Endothelial cell of umbilical vein (primary cell): ENCODE measurements at regions not wholly inside any gene's neighbourhood (a gene's known extent, or its start where the extent isn't known, plus 50 kb on each side); places are given as distances from the start of the nearest gene placed in this dataset.

Source experiments
- BruUV-seq: library from RNA; stranded (reverse); fragments of 400-500 nt; replicated peaks from 2 replicates; lab custom pipeline; 2021; lab: Mats Ljungman, UMichigan
- CTCF ChIA-PET: fragments of 300-600, 350-600 bp; sonication (Branson Sonifier 250); formaldehyde crosslinking; loops from one replicate; lab custom pipeline; 2021; ENCODE audit warnings: antibody characterized with exemption, inconsistent platforms; lab: Charles Lee
- POLR2A ChIA-PET: fragments of 300-600, 350-600 bp; sonication (Branson Sonifier 250); formaldehyde crosslinking; loops from one replicate; lab custom pipeline; 2021; ENCODE audit warnings: antibody characterized with exemption, inconsistent platforms; lab: Charles Lee
- DNase-seq: peaks from one replicate; pipeline ENCODE4 v3.0.0-alpha.2; 2011; ENCODE audit warnings: low read depth, low spot score
- FAIRE-seq: peaks from 2 replicates; lab custom pipeline; 2011; peaks lifted over from hg19 to GRCh38; lab: Jason Lieb, UNC
- H2AFZ ChIP-seq: 2 replicates; pipeline ENCODE4 v1.6.0; 2012; ENCODE audit warnings: low read depth, low read length, control low read depth, inconsistent platforms
- H3K27ac ChIP-seq: 2 replicates; pipeline ENCODE4 v1.5.1; 2011; ENCODE audit warnings: low read depth, mild to moderate bottlenecking, control low read depth, low read length, moderate library complexity; ENCODE audit not compliant: insufficient read depth
- H3K27me3 ChIP-seq, 2 experiments: 2 replicates each; pipeline versions ENCODE4 v1.6.0 to v1.6.1; 2011; ENCODE audit warnings: low read length in 2 of 2, mixed read lengths in 1 of 2; ENCODE audit not compliant: control insufficient read depth in 2 of 2, insufficient read depth in 2 of 2
- H3K36me3 ChIP-seq, 2 experiments: 2 replicates in 1 of 2; 3 replicates in 1 of 2; pipeline ENCODE4 v1.5.1; 2011; ENCODE audit warnings: low read length in 2 of 2, mild to moderate bottlenecking in 1 of 2, moderate library complexity in 1 of 2; ENCODE audit not compliant: control insufficient read depth in 2 of 2, insufficient read depth in 2 of 2; ENCODE audit errors: extremely low read depth in 1 of 2
- H3K4me1 ChIP-seq: 3 replicates; pipeline ENCODE4 v1.5.1; 2011; ENCODE audit warnings: mild to moderate bottlenecking, low read length; ENCODE audit not compliant: control insufficient read depth, insufficient read depth; ENCODE audit errors: extremely low read depth
- H3K4me2 ChIP-seq: 2 replicates; pipeline ENCODE4 v1.6.1; 2011; ENCODE audit warnings: low read length, control low read depth, mixed read lengths; ENCODE audit not compliant: insufficient read depth
- H3K4me3 ChIP-seq, 3 experiments: fragments of 200-600 bp in 1 of 3; sonication (generic), shearing (Covaris generic) in 1 of 3; replicated peaks in 1 of 3; 2 replicates each; pipeline ENCODE4 v1.5.1; 2011 to 2016; ENCODE audit warnings: control low read depth in 3 of 3, low read length in 3 of 3, mild to moderate bottlenecking in 2 of 3, inconsistent platforms in 1 of 3, low read depth in 1 of 3, moderate library complexity in 1 of 3; ENCODE audit not compliant: insufficient read depth in 1 of 3
- H3K79me2 ChIP-seq: 2 replicates; pipeline ENCODE4 v1.6.0; 2012; ENCODE audit warnings: low read length, inconsistent platforms; ENCODE audit not compliant: control insufficient read depth, insufficient read depth
- H3K9ac ChIP-seq: replicated peaks from 2 replicates; pipeline ENCODE3; 2011; ENCODE audit warnings: low read length, control low read depth; ENCODE audit not compliant: insufficient read depth; ENCODE audit errors: extremely low read depth
- H3K9me1 ChIP-seq: replicated peaks from 3 replicates; pipeline ENCODE4 v1.6.0; 2011; ENCODE audit warnings: mild to moderate bottlenecking, low read length; ENCODE audit not compliant: control insufficient read depth, insufficient read depth; ENCODE audit errors: extremely low read depth
- H3K9me3 ChIP-seq: replicated peaks from 2 replicates; pipeline ENCODE4 v1.5.1; 2012; ENCODE audit warnings: low read length, inconsistent platforms; ENCODE audit not compliant: control insufficient read depth, insufficient read depth
- H4K20me1 ChIP-seq: replicated peaks from 2 replicates; pipeline ENCODE3; 2011; ENCODE audit warnings: mild to moderate bottlenecking, low read length; ENCODE audit not compliant: control insufficient read depth, insufficient read depth; ENCODE audit errors: extremely low read depth
- FOS ChIP-seq: IDR thresholded peaks from 2 replicates; pipeline ENCODE4 v1.6.1; 2011; ENCODE audit warnings: mild to moderate bottlenecking, low read length, moderate library complexity, borderline replicate concordance; ENCODE audit not compliant: insufficient read depth
- GATA2 ChIP-seq: IDR thresholded peaks from 2 replicates; pipeline ENCODE4 v1.7.0; 2011; ENCODE audit warnings: low read depth, mild to moderate bottlenecking, moderate library complexity, mixed read lengths, low read length; ENCODE audit not compliant: insufficient read length, insufficient read depth
- JUN ChIP-seq: IDR thresholded peaks from 2 replicates; pipeline ENCODE4 v1.6.1; 2011; ENCODE audit warnings: borderline replicate concordance, low read depth; ENCODE audit not compliant: insufficient read length, insufficient read depth
- MAX ChIP-seq: IDR thresholded peaks from 2 replicates; pipeline ENCODE4 v1.6.1; 2011; ENCODE audit not compliant: insufficient read depth, insufficient read length
- MYC ChIP-seq: IDR thresholded peaks from one replicate; pipeline ENCODE4 v1.6.1; 2011; ENCODE audit warnings: mild to moderate bottlenecking, low read depth, low read length
- POLR2A ChIP-seq: IDR thresholded peaks from 2 replicates; pipeline ENCODE4 v1.6.1; 2012; ENCODE audit warnings: low read depth, mild to moderate bottlenecking, control low read depth, low read length
- dilution Hi-C: fragments of 300-500 bp; cut with MboI; formaldehyde crosslinking; loops from one replicate; pipeline ENCODE4 v1.15.0; 2019; ENCODE audit warnings: low sequenced_read_pairs; ENCODE audit not compliant: extremely low pct_ligation_motif_present
- intact Hi-C: fragments of 100-400 bp; cut with micrococcal nuclease; formaldehyde crosslinking; loops from one replicate; pipeline ENCODE4 v1.10.0; 2022
- TF ChIP-seq, protein P1 (sequence below), 2 donors: IDR thresholded peaks; 1 replicate in 1 of 2; 2 replicates in 1 of 2; pipeline ENCODE4 v1.5.1; 2011; ENCODE audit warnings: low read length in 2 of 2, mild to moderate bottlenecking in 2 of 2, moderate library complexity in 2 of 2, control low read depth in 1 of 2, inconsistent platforms in 1 of 2, low read depth in 1 of 2; ENCODE audit not compliant: insufficient read depth in 1 of 2; ENCODE audit errors: extremely low read depth in 1 of 2

DNA sequence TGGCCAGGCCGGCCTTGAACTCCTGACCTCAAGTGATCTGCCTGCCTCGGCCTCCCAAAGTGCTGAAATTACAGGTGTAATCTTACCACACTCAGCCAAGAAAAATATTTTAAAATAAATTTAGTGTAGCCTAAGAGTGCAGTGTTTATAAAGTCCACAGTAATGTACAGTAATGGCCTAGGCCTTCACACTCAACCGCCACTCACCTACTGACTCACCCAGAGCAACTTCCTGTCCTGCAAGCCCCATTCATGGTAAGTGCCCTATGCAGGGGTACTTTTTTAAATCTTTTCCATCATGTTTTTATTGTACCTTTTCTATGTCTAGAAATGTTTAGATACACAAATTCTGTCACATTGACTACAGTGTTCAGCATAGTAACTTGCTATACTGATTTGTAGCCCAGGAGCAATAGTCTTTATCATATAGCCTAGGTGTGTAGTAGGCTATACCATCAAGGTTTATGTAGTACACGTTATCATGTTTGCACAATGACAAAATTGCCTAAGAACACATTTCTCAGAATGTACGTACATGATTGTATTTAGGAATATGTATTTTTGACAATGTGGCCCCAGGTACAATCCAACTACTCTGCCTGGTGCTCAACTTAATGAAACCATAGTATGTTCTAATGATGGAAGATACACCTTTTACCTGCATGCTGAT is 455.2 kb downstream of the PCDH7 start:
- FAIRE-seq (no peak), DNase-seq (peak; percentile 7)
- Histone ChIP-seq H2AFZ (no peak overlapping the region), H3K9me3 (no peaks in the 10 kb centered on the region), H3K4me3 (no peak overlapping the region), H3K27me3 (no peaks in the 10 kb centered on the region), H3K36me3 (no peaks in the 10 kb centered on the region), H3K9ac (no peak overlapping the region), H3K4me2 (no peak overlapping the region), H3K27ac (no peak overlapping the region), H4K20me1 (no peaks in the 10 kb centered on the region), H3K9me1 (no peaks in the 10 kb centered on the region), H3K79me2 (no peaks in the 10 kb centered on the region), H3K4me1 (no peaks in the 10 kb centered on the region)
- TF ChIP-seq FOS: peak; percentile 57
- TF ChIP-seq, protein P1, sequence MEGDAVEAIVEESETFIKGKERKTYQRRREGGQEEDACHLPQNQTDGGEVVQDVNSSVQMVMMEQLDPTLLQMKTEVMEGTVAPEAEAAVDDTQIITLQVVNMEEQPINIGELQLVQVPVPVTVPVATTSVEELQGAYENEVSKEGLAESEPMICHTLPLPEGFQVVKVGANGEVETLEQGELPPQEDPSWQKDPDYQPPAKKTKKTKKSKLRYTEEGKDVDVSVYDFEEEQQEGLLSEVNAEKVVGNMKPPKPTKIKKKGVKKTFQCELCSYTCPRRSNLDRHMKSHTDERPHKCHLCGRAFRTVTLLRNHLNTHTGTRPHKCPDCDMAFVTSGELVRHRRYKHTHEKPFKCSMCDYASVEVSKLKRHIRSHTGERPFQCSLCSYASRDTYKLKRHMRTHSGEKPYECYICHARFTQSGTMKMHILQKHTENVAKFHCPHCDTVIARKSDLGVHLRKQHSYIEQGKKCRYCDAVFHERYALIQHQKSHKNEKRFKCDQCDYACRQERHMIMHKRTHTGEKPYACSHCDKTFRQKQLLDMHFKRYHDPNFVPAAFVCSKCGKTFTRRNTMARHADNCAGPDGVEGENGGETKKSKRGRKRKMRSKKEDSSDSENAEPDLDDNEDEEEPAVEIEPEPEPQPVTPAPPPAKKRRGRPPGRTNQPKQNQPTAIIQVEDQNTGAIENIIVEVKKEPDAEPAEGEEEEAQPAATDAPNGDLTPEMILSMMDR (IDR thresholded peaks at IDR 0.05; ENCODE audit: extremely low read depth in 1 of 2, insufficient read depth in 1 of 2, low read depth in 1 of 2, low read length in 2 of 2): no peak
- POLR2A ChIA-PET: no interaction called here
- intact Hi-C loops: no loop called here
- CTCF ChIA-PET: no interaction called here
- dilution Hi-C loops: no loop called here
- BruUV-seq: no TSS peak

- POLR2A ChIA-PET: no interaction called here
- Histone ChIP-seq H4K20me1 (no peaks in the 10 kb centered on the region), H3K4me2 (peak overlapping the region; percentile 25), H3K27me3 (no peaks in the 10 kb centered on the region), H3K9ac (no peak overlapping the region), H3K79me2 (no peaks in the 10 kb centered on the region), H3K27ac (no peak overlapping the region), H3K9me3 (no peaks in the 10 kb centered on the region), H3K36me3 (no peaks in the 10 kb centered on the region), H2AFZ (peak overlapping the region; percentile 35), H3K9me1 (no peaks in the 10 kb centered on the region), H3K4me3 (no peak overlapping the region), H3K4me1 (no peaks in the 10 kb centered on the region)
- CTCF ChIA-PET: interaction anchor here (0.8 to 1.6 kb wide), 6 partner anchors 10 to 464 kb away, joined by 3 to 7 read pairs (median 4); no protein-coding TSS in a partner anchor
- FAIRE-seq: peak; percentile 61
- dilution Hi-C loops: no loop called here
- no TSS peak for BruUV-seq
- TF ChIP-seq POLR2A (no peak), MYC (no peak), MAX (no peak), JUN (no peak), GATA2 (no peak), FOS (no peak)
- DNase-seq: peak; percentile 91
- intact Hi-C loops: no loop called here
Observed at GRCh38 chr4:31183256-31183655, 463.1 kb downstream of the PCDH7 start.
